HCT116 (cell line): ENCODE measurements at regions not wholly inside any gene's neighbourhood (a gene's known extent, or its start where the extent isn't known, plus 50 kb on each side); places are given as distances from the start of the nearest gene placed in this dataset.

Source experiments
- ATAC-seq: fragments of 200-7000 bp; cut with Tn5 transposase; 2 replicates; pipeline ENCODE4 v1.9.1; 2020; ENCODE audit warnings: mild to moderate bottlenecking, moderate library complexity
- BruUV-seq: library from RNA; stranded (reverse); fragments of 400-500 nt; replicated peaks from 2 replicates; lab custom pipeline; 2021; lab: Mats Ljungman, UMichigan
- CTCF ChIA-PET: fragments of 300-600 bp; sonication (Branson Sonifier 250); formaldehyde crosslinking; loops from one replicate; lab custom pipeline; 2021; ENCODE audit warnings: antibody characterized with exemption; lab: Charles Lee
- POLR2A ChIA-PET: fragments of 300-600, 350-600 bp; sonication (Branson Sonifier 250); formaldehyde crosslinking; loops from one replicate; lab custom pipeline; 2021; ENCODE audit warnings: antibody characterized with exemption; lab: Charles Lee
- RAD21 ChIA-PET, 2 experiments: fragments of 300-600 bp; sonication (Branson Sonifier 250); formaldehyde crosslinking; loops; one replicate each; lab custom pipeline; 2023; ENCODE audit warnings: low total read pairs in 2 of 2; ENCODE audit not compliant: uncharacterized antibody in 2 of 2, unreplicated experiment in 2 of 2, low non-redundant PET in 1 of 2; lab: Charles Lee
- DNase-seq: peaks from one replicate; pipeline ENCODE4 v3.0.0-alpha.2; 2010; ENCODE audit warnings: low read depth, low spot score
- H2AFZ ChIP-seq: fragments of 200-600 bp; shearing (Covaris generic), sonication (generic); 2 replicates; pipeline ENCODE4 v1.6.1; 2017; ENCODE audit warnings: low read depth, mixed run types, mixed read lengths, antibody characterized with exemption, low read length; ENCODE audit not compliant: poor library complexity, severe bottlenecking
- H3K27ac ChIP-seq: 2 replicates; pipeline ENCODE4 v1.5.1; 2012; ENCODE audit warnings: low read depth, low read length
- H3K27me3 ChIP-seq: fragments of 200-600 bp; sonication (generic); 2 replicates; pipeline ENCODE4 v1.6.1; 2016; ENCODE audit warnings: mixed run types, low read length, mixed read lengths; ENCODE audit not compliant: insufficient read depth
- H3K36me3 ChIP-seq, 2 experiments: fragments of 200-500 bp in 1 of 2; fragments of 200-600 bp in 1 of 2; sonication (Bioruptor generic) in 1 of 2; sonication (generic) in 1 of 2; 2 replicates each; pipeline versions ENCODE4 v1.5.1 to v1.6.1; 2014 to 2016; ENCODE audit warnings: low read length in 2 of 2, inconsistent platforms in 1 of 2, mixed read lengths in 1 of 2, mixed run types in 1 of 2; ENCODE audit not compliant: insufficient read depth in 2 of 2, control insufficient read depth in 1 of 2
- H3K4me1 ChIP-seq, 2 experiments: fragments of 200-600 bp in 1 of 2; sonication (generic) in 1 of 2; 2 replicates each; pipeline versions ENCODE4 v1.5.1 to v1.6.1; 2012 to 2017; ENCODE audit warnings: low read length in 2 of 2, inconsistent platforms in 1 of 2, mild to moderate bottlenecking in 1 of 2, mixed read lengths in 1 of 2, mixed run types in 1 of 2, moderate library complexity in 1 of 2; ENCODE audit not compliant: insufficient read depth in 2 of 2, control insufficient read depth in 1 of 2
- H3K4me2 ChIP-seq: fragments of 200-600 bp; sonication (generic); 2 replicates; pipeline ENCODE4 v1.6.1; 2017; ENCODE audit warnings: mixed run types, low read length, mixed read lengths
- H3K4me3 ChIP-seq, 2 experiments: fragments of 200-600 bp in 1 of 2; sonication (generic) in 1 of 2; replicated peaks in 1 of 2; 2 replicates each; pipeline ENCODE4 v1.5.1; 2011 to 2016; ENCODE audit warnings: low read length in 2 of 2, control low read depth in 1 of 2, low read depth in 1 of 2, mild to moderate bottlenecking in 1 of 2, mixed read lengths in 1 of 2, mixed run types in 1 of 2
- H3K79me2 ChIP-seq: fragments of 200-600 bp; sonication (generic); 2 replicates; pipeline ENCODE4 v1.6.1; 2017; ENCODE audit warnings: mild to moderate bottlenecking, mixed run types, low read length, moderate library complexity, mixed read lengths; ENCODE audit not compliant: insufficient read depth
- H3K9ac ChIP-seq: fragments of 200-600 bp; sonication (generic); 2 replicates; pipeline ENCODE4 v1.6.1; 2016; ENCODE audit warnings: low read length, mixed read lengths
- H3K9me2 ChIP-seq: fragments of 200-600 bp; sonication (generic), shearing (Covaris generic); 2 replicates; pipeline ENCODE4 v1.6.1; 2017; ENCODE audit warnings: mixed run types, mild to moderate bottlenecking, moderate library complexity; ENCODE audit not compliant: insufficient read depth
- H3K9me3 ChIP-seq, 2 experiments: fragments of 200-500 bp in 1 of 2; fragments of 200-600 bp in 1 of 2; sonication (Bioruptor generic) in 1 of 2; sonication (generic) in 1 of 2; 2 replicates each; pipeline ENCODE4 v1.6.1; 2014 to 2017; ENCODE audit warnings: low read length in 2 of 2, mixed read lengths in 2 of 2, inconsistent platforms in 1 of 2, low read depth in 1 of 2, mild to moderate bottlenecking in 1 of 2, mixed run types in 1 of 2, moderate library complexity in 1 of 2; ENCODE audit not compliant: control insufficient read depth in 1 of 2, insufficient read depth in 1 of 2
- H4K20me1 ChIP-seq: fragments of 200-600 bp; sonication (generic), shearing (Covaris generic); 2 replicates; pipeline ENCODE4 v1.6.1; 2017; ENCODE audit warnings: mixed run types, mild to moderate bottlenecking, moderate library complexity; ENCODE audit not compliant: insufficient read depth
- CBX3 ChIP-seq: IDR thresholded peaks from 2 replicates; pipeline ENCODE4 v1.6.1; 2012; ENCODE audit warnings: low read depth
- ELF1 ChIP-seq: IDR thresholded peaks from 2 replicates; pipeline ENCODE4 v1.6.1; 2012; ENCODE audit warnings: low read depth, borderline replicate concordance
- EZH2 ChIP-seq: fragments of 200-600 bp; sonication (generic); IDR thresholded peaks from 2 replicates; pipeline ENCODE4 v1.6.1; 2017; ENCODE audit warnings: antibody characterized with exemption, mixed run types
- EZH2phosphoT487 ChIP-seq: fragments of 200-600 bp; IDR thresholded peaks from 2 replicates; pipeline ENCODE4 v1.6.1; 2018; ENCODE audit warnings: antibody characterized with exemption, borderline replicate concordance
- FOSL1 ChIP-seq: IDR thresholded peaks from 2 replicates; pipeline ENCODE4 v1.6.1; 2012; ENCODE audit warnings: low read depth
- POLR2A ChIP-seq: IDR thresholded peaks from 2 replicates; pipeline ENCODE4 v1.7.0; 2011; ENCODE audit warnings: borderline replicate concordance; ENCODE audit not compliant: insufficient read depth, insufficient read length; ENCODE audit errors: extremely low read depth
- SIN3A ChIP-seq: IDR thresholded peaks from 2 replicates; pipeline ENCODE4 v1.6.1; 2012; ENCODE audit warnings: low read depth
- SRF ChIP-seq: IDR thresholded peaks from 2 replicates; pipeline ENCODE4 v1.6.1; 2012; ENCODE audit warnings: low read depth
- TCF7L2 ChIP-seq: IDR thresholded peaks from 2 replicates; pipeline ENCODE4 v1.7.0; 2011; ENCODE audit warnings: borderline replicate concordance, inconsistent platforms; ENCODE audit not compliant: insufficient read depth, insufficient read length; ENCODE audit errors: extremely low read depth
- YY1 ChIP-seq: IDR thresholded peaks from 2 replicates; pipeline ENCODE4 v1.6.1; 2011; ENCODE audit warnings: low read length, low read depth, moderate library complexity, mild to moderate bottlenecking; ENCODE audit not compliant: insufficient replicate concordance; ENCODE audit errors: extremely low read depth
- ZFX ChIP-seq: fragments of 450-650 bp; IDR thresholded peaks from 2 replicates; pipeline ENCODE4 v1.6.1; 2017
- ZNF274 ChIP-seq: fragments of 200-500 bp; sonication (Bioruptor generic); IDR thresholded peaks from 2 replicates; pipeline ENCODE4 v1.6.1; 2014; ENCODE audit warnings: mild to moderate bottlenecking, low read depth, low read length, inconsistent platforms
- intact Hi-C: fragments of 100-400 bp; cut with micrococcal nuclease; formaldehyde crosslinking; loops from 2 replicates; pipeline ENCODE4 v1.10.0; 2022
- TF ChIP-seq, protein P1 (sequence below): IDR thresholded peaks from 2 replicates; pipeline ENCODE4 v1.6.1; 2012
- TF ChIP-seq, protein P2 (sequence below): IDR thresholded peaks from 2 replicates; pipeline ENCODE4 v1.6.1; 2011; ENCODE audit warnings: mild to moderate bottlenecking, low read length, moderate library complexity; ENCODE audit not compliant: insufficient replicate concordance; ENCODE audit errors: extremely low read depth
- TF ChIP-seq, protein P3 (sequence below): IDR thresholded peaks from 2 replicates; pipeline ENCODE4 v1.6.1; 2012
- TF ChIP-seq, protein P4 (sequence below): IDR thresholded peaks from 2 replicates; pipeline ENCODE4 v1.6.1; 2012; ENCODE audit warnings: low read depth

DNA sequence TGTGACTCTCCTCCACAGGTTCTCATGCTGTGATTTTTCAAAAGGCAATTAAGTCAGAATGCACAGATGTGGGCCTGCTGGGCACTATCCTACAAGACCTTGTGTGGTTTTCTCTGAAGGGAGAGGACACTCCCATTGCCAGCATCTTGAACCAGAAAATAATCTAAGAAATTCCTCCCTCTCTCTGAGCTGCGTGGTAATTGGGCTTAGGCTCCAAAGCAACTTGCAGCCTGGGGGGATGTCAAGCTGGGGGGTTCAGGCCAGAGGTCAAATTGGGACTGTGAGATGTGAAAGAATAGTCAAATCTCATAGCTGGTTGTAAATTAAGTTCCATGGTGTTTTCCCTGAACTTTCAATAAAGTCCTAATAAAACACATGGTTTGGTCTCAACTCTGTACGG, 350.6 kb upstream of the SLC7A11 start:
- no TSS peak for BruUV-seq
- RAD21 ChIA-PET: no interaction called here
- POLR2A ChIA-PET: no interaction called here
- DNase-seq (no peak), ATAC-seq (no peak)
- Histone ChIP-seq H3K27ac (no peak overlapping the region), H3K9me3 (no peaks in the 10 kb centered on the region), H3K79me2 (no peaks in the 10 kb centered on the region), H2AFZ (no peak overlapping the region), H3K9me2 (no peaks in the 10 kb centered on the region; the same call in 1 of the 2 replicates), H3K4me2 (no peak overlapping the region), H3K9ac (no peak overlapping the region), H3K4me1 (no peaks in the 10 kb centered on the region), H3K4me3 (no peak overlapping the region), H3K36me3 (no peaks in the 10 kb centered on the region), H4K20me1 (no peaks in the 10 kb centered on the region), H3K27me3 (no peaks in the 10 kb centered on the region)
- TF ChIP-seq EZH2phosphoT487 (no peak), FOSL1 (no peak), SRF (no peak), TCF7L2 (no peak), SIN3A (no peak)
- TF ChIP-seq, protein P1, sequence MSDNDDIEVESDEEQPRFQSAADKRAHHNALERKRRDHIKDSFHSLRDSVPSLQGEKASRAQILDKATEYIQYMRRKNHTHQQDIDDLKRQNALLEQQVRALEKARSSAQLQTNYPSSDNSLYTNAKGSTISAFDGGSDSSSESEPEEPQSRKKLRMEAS: no peak
- CTCF ChIA-PET: no interaction called here
- intact Hi-C loops: no loop called here

DNA sequence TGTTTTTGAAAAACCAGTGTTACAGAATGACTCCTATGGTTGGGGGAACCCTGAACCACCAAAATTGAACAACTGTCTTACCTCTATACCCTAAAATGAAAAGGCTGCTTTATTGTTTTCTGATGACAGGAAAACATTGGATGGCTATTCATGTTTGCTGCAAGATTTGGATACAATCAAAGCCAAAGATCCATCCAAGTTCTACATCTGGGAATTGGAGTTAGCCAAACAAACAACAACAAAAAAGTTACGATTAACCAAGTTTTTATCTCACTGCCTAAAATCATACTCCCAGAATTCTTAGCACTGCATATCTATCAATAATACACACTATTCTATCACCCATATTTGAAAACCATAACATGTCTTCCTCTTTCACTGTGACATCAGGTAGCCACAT, 349.7 kb upstream of the SLC7A11 start:
- no peaks in the 10 kb centered on the region; the same call in 1 of the 2 replicates for H3K9me2 ChIP-seq
- H3K9me3 ChIP-seq: no peaks in the 10 kb centered on the region
- CTCF ChIA-PET: no interaction called here
- no peak overlapping the region for H3K27ac ChIP-seq
- no peaks in the 10 kb centered on the region for H4K20me1 ChIP-seq
- no peak overlapping the region for H3K4me3 ChIP-seq
- intact Hi-C loops: no loop called here
- H3K4me2 ChIP-seq: no peak overlapping the region
- no peaks in the 10 kb centered on the region for H3K79me2 ChIP-seq
- TF ChIP-seq ZFX (no peak), EZH2 (no peak), ELF1 (no peak), CBX3 (no peak), FOSL1 (no peak), ZNF274 (no peak), POLR2A (no peak), YY1 (no peak)
- TF ChIP-seq, protein P2, sequence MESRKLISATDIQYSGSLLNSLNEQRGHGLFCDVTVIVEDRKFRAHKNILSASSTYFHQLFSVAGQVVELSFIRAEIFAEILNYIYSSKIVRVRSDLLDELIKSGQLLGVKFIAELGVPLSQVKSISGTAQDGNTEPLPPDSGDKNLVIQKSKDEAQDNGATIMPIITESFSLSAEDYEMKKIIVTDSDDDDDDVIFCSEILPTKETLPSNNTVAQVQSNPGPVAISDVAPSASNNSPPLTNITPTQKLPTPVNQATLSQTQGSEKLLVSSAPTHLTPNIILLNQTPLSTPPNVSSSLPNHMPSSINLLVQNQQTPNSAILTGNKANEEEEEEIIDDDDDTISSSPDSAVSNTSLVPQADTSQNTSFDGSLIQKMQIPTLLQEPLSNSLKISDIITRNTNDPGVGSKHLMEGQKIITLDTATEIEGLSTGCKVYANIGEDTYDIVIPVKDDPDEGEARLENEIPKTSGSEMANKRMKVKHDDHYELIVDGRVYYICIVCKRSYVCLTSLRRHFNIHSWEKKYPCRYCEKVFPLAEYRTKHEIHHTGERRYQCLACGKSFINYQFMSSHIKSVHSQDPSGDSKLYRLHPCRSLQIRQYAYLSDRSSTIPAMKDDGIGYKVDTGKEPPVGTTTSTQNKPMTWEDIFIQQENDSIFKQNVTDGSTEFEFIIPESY: no peak
- TF ChIP-seq, protein P3, sequence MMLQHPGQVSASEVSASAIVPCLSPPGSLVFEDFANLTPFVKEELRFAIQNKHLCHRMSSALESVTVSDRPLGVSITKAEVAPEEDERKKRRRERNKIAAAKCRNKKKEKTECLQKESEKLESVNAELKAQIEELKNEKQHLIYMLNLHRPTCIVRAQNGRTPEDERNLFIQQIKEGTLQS: no peak
- TF ChIP-seq, protein P4, sequence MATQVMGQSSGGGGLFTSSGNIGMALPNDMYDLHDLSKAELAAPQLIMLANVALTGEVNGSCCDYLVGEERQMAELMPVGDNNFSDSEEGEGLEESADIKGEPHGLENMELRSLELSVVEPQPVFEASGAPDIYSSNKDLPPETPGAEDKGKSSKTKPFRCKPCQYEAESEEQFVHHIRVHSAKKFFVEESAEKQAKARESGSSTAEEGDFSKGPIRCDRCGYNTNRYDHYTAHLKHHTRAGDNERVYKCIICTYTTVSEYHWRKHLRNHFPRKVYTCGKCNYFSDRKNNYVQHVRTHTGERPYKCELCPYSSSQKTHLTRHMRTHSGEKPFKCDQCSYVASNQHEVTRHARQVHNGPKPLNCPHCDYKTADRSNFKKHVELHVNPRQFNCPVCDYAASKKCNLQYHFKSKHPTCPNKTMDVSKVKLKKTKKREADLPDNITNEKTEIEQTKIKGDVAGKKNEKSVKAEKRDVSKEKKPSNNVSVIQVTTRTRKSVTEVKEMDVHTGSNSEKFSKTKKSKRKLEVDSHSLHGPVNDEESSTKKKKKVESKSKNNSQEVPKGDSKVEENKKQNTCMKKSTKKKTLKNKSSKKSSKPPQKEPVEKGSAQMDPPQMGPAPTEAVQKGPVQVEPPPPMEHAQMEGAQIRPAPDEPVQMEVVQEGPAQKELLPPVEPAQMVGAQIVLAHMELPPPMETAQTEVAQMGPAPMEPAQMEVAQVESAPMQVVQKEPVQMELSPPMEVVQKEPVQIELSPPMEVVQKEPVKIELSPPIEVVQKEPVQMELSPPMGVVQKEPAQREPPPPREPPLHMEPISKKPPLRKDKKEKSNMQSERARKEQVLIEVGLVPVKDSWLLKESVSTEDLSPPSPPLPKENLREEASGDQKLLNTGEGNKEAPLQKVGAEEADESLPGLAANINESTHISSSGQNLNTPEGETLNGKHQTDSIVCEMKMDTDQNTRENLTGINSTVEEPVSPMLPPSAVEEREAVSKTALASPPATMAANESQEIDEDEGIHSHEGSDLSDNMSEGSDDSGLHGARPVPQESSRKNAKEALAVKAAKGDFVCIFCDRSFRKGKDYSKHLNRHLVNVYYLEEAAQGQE: no peak
- TF ChIP-seq, all 23 proteins: peak for 0
- ATAC-seq: no peak
- Histone ChIP-seq H3K4me1 (no peaks in the 10 kb centered on the region), H3K36me3 (no peaks in the 10 kb centered on the region), H3K27me3 (no peaks in the 10 kb centered on the region), H2AFZ (no peak overlapping the region), H3K9ac (no peak overlapping the region)
- RAD21 ChIA-PET: no interaction called here
- no peak for DNase-seq
- POLR2A ChIA-PET: no interaction called here
- no TSS peak for BruUV-seq
